IPS-18a (cell line): ENCODE measurements at regions not wholly inside any gene's neighbourhood (a gene's known extent, or its start where the extent isn't known, plus 50 kb on each side); places are given as distances from the start of the nearest gene placed in this dataset.

ENCODE experiments used
- H3K27ac ChIP-seq: one replicate; pipeline ENCODE4 v1.5.1; 2013; ENCODE audit warnings: low read length
- H3K27me3 ChIP-seq: one replicate; pipeline ENCODE4 v1.6.1; 2013; ENCODE audit warnings: mild to moderate bottlenecking, low read length; ENCODE audit not compliant: control insufficient read depth, insufficient read depth
- H3K36me3 ChIP-seq: one replicate; pipeline ENCODE4 v1.6.1; 2013; ENCODE audit warnings: low read depth, low read length; ENCODE audit not compliant: control insufficient read depth
- H3K4me1 ChIP-seq: one replicate; pipeline ENCODE4 v1.6.1; 2013; ENCODE audit warnings: low read depth, low read length; ENCODE audit not compliant: control insufficient read depth
- H3K4me3 ChIP-seq: one replicate; pipeline ENCODE4 v1.5.1; 2013; ENCODE audit warnings: low read length
- H3K9ac ChIP-seq: one replicate; pipeline ENCODE4 v1.6.1; 2013; ENCODE audit warnings: mild to moderate bottlenecking, low read length, moderate library complexity
- H3K9me3 ChIP-seq: one replicate; pipeline ENCODE4 v1.6.1; 2013; ENCODE audit warnings: low read depth, low read length; ENCODE audit not compliant: control insufficient read depth

GRCh38 chr20:4613184-4613583 lies 73.1 kb upstream of the PRNP start:
- Histone ChIP-seq H3K27ac (no peak overlapping the region), H3K27me3 (no peaks in the 10 kb centered on the region), H3K4me1 (peaks cover 4% of the 10 kb centered on the region), H3K4me3 (no peak overlapping the region), H3K9me3 (no peaks in the 10 kb centered on the region), H3K9ac (no peak overlapping the region), H3K36me3 (no peaks in the 10 kb centered on the region)

GRCh38 chr20:4610871-4611270 lies 75.4 kb upstream of the PRNP start:
- Histone ChIP-seq H3K4me3 (no peak overlapping the region), H3K9ac (no peak overlapping the region), H3K27me3 (no peaks in the 10 kb centered on the region), H3K4me1 (peaks cover 4% of the 10 kb centered on the region), H3K27ac (no peak overlapping the region), H3K9me3 (no peaks in the 10 kb centered on the region), H3K36me3 (no peaks in the 10 kb centered on the region)

GRCh38 chr20:4609511-4609910 lies 76.7 kb upstream of the PRNP start:
- peaks cover 4% of the 10 kb centered on the region for H3K4me1 ChIP-seq
- H3K36me3 ChIP-seq = no peaks in the 10 kb centered on the region
- no peak overlapping the region for H3K4me3 ChIP-seq
- H3K9ac ChIP-seq = no peak overlapping the region
- no peaks in the 10 kb centered on the region for H3K9me3 ChIP-seq
- H3K27ac ChIP-seq = no peak overlapping the region
- no peaks in the 10 kb centered on the region for H3K27me3 ChIP-seq

- Histone ChIP-seq H3K9ac (no peak overlapping the region), H3K36me3 (no peaks in the 10 kb centered on the region), H3K4me1 (no peaks in the 10 kb centered on the region), H3K27ac (no peak overlapping the region), H3K4me3 (no peak overlapping the region), H3K9me3 (no peaks in the 10 kb centered on the region), H3K27me3 (no peaks in the 10 kb centered on the region)
Observed at GRCh38 chr20:4608861-4609260, 77.4 kb upstream of the PRNP start.

GRCh38 chr20:4607287-4607713 lies 79.0 kb upstream of the PRNP start:
- no peak overlapping the region for H3K9ac ChIP-seq
- no peaks in the 10 kb centered on the region for H3K27me3 ChIP-seq
- no peaks in the 10 kb centered on the region for H3K4me1 ChIP-seq
- no peaks in the 10 kb centered on the region for H3K36me3 ChIP-seq
- H3K9me3 ChIP-seq = no peaks in the 10 kb centered on the region
- no peak overlapping the region for H3K4me3 ChIP-seq
- H3K27ac ChIP-seq = no peak overlapping the region

- Histone ChIP-seq H3K4me3 (no peak overlapping the region), H3K9ac (no peak overlapping the region), H3K4me1 (no peaks in the 10 kb centered on the region), H3K27me3 (no peaks in the 10 kb centered on the region), H3K9me3 (no peaks in the 10 kb centered on the region), H3K36me3 (no peaks in the 10 kb centered on the region), H3K27ac (no peak overlapping the region)
Observed at GRCh38 chr20:4606051-4606450, 80.2 kb upstream of the PRNP start.

- H3K9ac ChIP-seq = no peak overlapping the region
- no peaks in the 10 kb centered on the region for H3K4me1 ChIP-seq
- no peaks in the 10 kb centered on the region for H3K9me3 ChIP-seq
- H3K36me3 ChIP-seq = no peaks in the 10 kb centered on the region
- H3K27me3 ChIP-seq = no peaks in the 10 kb centered on the region
- no peak overlapping the region for H3K4me3 ChIP-seq
- H3K27ac ChIP-seq = no peak overlapping the region
Observed at GRCh38 chr20:4605166-4605565, 81.1 kb upstream of the PRNP start.

GRCh38 chr20:4604580-4604979 lies 81.7 kb upstream of the PRNP start:
- no peaks in the 10 kb centered on the region for H3K4me1 ChIP-seq
- H3K4me3 ChIP-seq = no peak overlapping the region
- H3K27me3 ChIP-seq = no peaks in the 10 kb centered on the region

GRCh38 chr20:4603724-4604123 lies 82.5 kb upstream of the PRNP start:
- Histone ChIP-seq H3K27me3 (no peaks in the 10 kb centered on the region), H3K27ac (no peak overlapping the region), H3K4me3 (no peak overlapping the region), H3K9me3 (no peaks in the 10 kb centered on the region), H3K9ac (no peak overlapping the region), H3K36me3 (no peaks in the 10 kb centered on the region), H3K4me1 (no peaks in the 10 kb centered on the region)

More at GRCh38 chr20:4604580-4604979, 81.7 kb upstream of the PRNP start:
- no peaks in the 10 kb centered on the region for H3K36me3 ChIP-seq
- no peak overlapping the region for H3K27ac ChIP-seq
- H3K9me3 ChIP-seq = no peaks in the 10 kb centered on the region
- H3K9ac ChIP-seq = no peak overlapping the region

- Histone ChIP-seq H3K36me3 (no peaks in the 10 kb centered on the region), H3K4me3 (no peak overlapping the region), H3K27me3 (no peaks in the 10 kb centered on the region), H3K9ac (no peak overlapping the region), H3K9me3 (no peaks in the 10 kb centered on the region), H3K4me1 (no peaks in the 10 kb centered on the region), H3K27ac (no peak overlapping the region)
Observed at GRCh38 chr20:4602297-4602631, 84.0 kb upstream of the PRNP start.

GRCh38 chr20:4601630-4602296 lies 84.5 kb upstream of the PRNP start:
- Histone ChIP-seq H3K36me3 (no peaks in the 10 kb centered on the region), H3K9ac (no peak overlapping the region), H3K4me3 (no peak overlapping the region), H3K9me3 (no peaks in the 10 kb centered on the region), H3K27ac (no peak overlapping the region), H3K27me3 (no peaks in the 10 kb centered on the region), H3K4me1 (no peaks in the 10 kb centered on the region)

- H3K4me3 ChIP-seq = no peak overlapping the region
- no peaks in the 10 kb centered on the region for H3K36me3 ChIP-seq
- no peaks in the 10 kb centered on the region for H3K4me1 ChIP-seq
- no peak overlapping the region for H3K9ac ChIP-seq
- H3K9me3 ChIP-seq = no peaks in the 10 kb centered on the region
- no peaks in the 10 kb centered on the region for H3K27me3 ChIP-seq
- no peak overlapping the region for H3K27ac ChIP-seq
Observed at GRCh38 chr20:4600308-4601014, 85.8 kb upstream of the PRNP start.
